HG03571 (cell line): ENCODE measurements at regions not wholly inside any gene's neighbourhood (a gene's known extent, or its start where the extent isn't known, plus 50 kb on each side); places are given as distances from the start of the nearest gene placed in this dataset.
A peak's percentile ranks its signal among the peaks of the same experiment; 100 is the strongest.

ENCODE experiments used
- ATAC-seq: cut with Tn5 transposase; IDR thresholded peaks from one replicate; pipeline ENCODE4 v1.9.1; 2021; ENCODE audit not compliant: unreplicated experiment

DNA sequence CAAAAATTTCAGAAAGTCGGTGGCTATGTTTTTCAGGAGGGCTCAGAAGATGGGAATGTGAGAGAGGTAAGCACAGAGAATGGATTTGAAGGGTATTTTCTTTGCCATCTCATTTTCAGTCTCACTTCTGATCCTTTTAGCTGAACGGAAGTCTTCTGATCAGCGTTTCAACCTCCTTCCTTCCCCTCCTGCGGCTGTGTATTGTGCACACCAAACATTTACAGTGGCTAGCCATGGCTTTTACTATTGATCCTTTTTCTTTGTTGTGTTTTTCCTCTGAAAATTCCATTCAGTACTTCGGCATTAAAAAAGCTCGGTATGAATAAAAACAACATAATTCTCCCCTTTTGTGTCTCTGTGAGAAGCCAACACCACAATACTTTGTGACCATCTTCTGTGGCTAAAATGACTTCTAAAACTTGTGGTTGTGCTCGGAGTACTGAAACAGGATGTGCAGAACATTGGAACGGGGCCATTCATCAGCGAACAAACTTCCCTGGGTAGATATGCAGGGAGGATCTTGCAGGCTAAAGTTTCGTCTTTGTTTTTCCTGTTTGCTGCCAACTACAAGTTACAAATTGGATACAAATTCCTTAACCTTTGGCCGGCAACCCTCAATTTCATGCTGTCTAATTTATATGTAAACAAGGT, 260.8 kb upstream of the FAM98A start:
- ATAC-seq, result no peak

DNA sequence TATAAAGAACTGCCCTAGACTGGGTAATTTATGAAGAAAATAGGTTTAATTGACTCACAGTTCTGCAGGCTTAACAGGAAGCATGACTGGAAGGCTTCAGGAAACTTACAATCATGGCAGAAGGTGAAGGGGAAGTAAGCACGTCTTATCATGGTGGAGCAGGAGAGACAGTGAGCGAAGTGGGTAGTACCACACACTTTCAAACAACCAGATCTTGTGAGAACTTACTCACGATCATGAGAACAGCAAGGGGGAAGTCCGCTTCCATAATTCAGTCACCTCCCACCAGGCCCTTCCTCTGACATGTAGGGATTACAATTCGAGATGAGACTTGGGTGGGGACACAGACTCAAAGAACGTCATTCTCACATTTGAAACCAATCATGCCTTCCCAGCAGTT, 260.1 kb upstream of the FAM98A start:
- ATAC-seq, result no peak

DNA sequence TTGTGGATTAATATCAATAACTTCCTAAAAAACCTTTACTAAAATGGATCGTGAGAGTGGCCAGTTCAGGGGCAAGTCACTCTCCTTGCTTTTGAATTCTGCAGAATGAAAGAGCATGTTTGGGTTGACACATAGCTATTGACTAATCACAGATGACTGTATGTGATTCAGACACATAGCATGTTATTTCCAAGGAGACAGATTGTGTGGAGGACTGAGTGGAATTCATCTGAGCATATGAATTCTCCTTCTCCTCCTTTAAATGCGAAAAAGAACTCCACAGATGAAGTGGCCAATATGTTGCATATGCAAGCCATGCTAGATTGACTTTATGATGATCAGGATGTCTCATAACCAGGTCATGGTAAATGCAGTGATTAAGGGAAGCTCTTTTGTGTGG, 249.4 kb upstream of the FAM98A start:
- no peak for ATAC-seq

DNA sequence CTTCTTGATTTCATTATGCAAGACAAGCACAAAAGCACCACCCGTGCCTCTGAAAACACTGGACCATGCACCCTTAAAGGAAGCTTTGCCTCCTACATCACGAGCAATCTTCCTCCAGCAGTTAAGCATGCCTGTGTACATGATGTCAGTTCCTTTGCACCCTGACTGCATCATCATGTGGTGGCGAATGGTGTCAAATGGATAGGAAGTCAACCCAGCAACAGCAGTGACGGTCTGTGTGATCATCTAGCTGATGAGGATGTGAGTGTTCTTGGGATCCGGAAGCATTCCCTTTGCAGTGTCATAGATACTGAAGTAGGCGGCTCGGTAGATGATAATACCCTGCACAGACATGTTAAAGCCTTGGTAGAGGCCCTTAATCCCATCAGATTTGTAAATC, 240.7 kb upstream of the FAM98A start:
- ATAC-seq, result no peak

DNA sequence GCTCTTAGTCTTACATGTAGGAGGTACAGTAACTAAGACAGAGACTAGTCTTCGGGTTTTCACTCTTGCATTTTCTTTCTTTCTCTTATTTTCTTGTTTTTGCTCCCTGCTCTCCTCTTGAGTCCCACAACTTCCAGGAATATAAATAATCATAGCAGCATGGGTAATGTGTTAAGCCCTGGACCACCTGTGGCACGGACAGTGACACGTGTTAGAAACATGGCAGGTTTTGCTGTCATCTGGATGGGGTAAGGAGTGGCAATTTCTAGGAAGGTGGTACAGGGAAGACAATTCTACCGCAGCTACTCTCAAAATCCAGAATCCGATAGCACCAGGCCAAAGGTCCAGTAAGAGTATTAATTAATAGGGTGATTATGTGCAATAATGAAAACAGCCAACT, 237.5 kb upstream of the FAM98A start:
- no peak for ATAC-seq

DNA sequence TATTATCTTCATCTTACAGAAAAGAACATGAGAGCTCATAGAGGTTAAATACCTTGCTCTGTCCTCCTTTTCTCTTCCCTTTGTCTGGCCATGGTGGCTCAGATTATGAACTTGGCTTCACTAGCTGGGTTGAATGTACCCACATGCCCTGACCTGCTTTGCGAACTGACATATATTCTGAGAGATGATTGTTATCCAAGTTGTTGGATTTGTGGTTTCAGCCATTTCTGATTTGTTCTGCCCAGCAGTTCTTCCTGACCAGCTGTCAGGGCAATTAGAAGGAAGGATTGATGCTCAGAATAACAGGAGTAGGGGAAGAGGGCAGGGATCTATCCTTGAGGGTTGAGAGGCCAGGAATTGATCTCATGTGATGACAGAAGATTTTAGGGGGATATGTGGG, 236.8 kb upstream of the FAM98A start:
- ATAC-seq, result no peak

DNA sequence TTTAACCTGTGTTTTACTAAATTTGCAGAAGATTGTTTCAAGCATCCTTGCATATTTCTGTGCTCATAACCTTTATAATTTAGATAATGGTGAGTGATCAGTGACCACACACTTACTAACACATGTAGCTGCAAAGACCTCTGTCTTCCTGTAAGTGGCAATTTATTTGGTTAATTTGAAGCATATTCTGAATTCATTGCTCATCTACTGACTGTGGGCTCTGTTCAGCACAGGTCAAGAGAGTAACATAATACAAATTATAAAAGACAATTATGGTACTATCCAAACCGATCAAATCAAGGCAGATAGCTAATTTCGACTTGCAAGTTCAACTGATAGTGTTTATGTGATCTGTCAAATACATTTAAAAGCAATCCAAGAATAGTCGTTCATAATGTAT, 223.9 kb upstream of the FAM98A start:
- no peak for ATAC-seq

DNA sequence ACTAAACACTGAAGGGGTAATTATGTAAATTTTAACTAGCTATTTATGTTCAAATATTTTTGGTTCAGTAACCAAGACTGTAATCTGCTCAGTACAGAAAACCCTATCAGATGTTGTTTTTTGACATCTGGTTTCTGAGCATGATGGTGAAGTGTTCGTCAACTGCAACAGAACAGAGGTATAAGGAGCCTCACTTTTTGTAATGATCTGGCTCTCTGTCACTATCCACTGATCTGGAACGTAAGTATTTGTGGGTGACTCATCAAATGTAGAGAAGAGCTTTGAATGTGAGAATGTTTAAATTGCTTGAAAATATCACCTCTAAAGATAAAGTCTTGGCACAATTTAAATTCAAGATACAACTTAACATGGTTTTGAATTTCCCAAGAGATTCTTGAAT, 213.6 kb upstream of the FAM98A start:
- ATAC-seq, result no peak

DNA sequence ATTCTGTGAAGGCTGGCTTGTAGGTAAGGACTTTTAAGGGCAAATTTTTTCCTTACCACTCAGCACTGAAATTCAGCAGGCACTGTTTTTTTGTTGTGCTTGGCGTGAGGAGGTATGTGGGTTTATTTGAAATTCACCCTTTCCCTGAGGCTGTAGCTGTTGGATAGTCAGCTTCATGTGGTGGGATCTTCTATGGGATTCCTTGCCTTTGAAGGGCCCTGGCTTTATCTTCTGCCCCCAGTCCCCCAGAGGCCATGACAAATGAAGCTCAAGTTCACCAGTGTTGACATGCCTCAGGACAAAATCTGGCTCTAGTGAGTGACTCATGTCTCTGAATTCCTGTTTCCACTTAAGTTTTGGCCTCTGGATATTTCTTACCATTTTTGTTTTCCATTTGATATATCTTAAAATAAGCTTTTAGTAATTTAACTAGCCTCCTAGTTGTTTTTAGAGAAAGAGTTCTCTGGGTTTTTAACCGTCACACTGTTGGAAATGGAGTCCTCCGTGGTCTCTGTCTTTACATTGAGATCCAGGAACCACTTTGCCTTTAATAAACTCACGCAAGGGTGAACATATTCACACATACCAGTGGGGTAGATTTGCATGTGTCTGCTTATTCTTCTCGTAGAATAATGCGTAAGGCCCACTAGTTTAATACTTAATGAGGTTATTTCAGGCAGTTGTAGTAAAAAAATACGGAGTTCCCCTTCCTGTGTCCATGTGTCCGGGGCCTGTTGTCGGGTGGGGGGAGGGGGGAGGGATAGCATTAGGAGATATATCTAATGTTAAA, 211.1 kb upstream of the FAM98A start:
- ATAC-seq, result no peak

DNA sequence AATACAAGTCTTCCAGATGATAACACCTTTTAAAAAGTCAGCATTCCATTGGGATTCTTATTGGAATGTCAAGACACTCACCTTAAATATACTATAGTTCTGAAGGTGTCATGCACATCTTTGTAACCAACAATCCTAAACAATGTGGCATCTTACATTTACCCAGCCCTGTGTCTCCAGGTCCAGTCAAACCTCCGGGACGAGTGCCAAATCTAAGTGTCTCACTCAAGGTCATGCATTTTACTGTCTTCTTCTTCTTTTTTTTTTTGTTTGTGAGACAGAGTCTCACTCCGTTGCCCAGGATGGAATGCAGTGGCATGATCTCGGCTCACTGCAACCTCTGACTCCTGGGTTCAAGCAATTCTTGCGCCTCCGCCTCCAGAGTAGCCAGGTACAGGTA, 206.9 kb upstream of the FAM98A start:
- no peak for ATAC-seq

DNA sequence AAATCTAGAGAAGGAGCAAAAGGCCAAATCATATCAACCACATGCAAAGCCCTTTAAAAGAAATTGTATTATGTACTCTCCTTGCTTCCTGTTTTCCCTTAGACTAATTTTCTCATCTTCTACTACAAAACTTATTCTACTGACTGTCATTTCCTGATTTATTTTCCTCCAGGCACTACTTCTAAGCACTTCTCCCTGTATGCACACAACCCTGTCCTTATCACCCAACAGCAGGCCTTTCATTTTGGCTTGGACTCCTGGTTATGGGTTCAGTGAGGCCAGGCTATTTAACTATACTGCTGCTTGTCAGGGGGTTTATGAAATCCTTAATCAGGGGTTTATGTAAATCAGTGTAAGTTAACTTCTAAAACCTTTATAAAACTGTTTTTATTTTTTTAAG, 205.1 kb upstream of the FAM98A start:
- no peak for ATAC-seq

DNA sequence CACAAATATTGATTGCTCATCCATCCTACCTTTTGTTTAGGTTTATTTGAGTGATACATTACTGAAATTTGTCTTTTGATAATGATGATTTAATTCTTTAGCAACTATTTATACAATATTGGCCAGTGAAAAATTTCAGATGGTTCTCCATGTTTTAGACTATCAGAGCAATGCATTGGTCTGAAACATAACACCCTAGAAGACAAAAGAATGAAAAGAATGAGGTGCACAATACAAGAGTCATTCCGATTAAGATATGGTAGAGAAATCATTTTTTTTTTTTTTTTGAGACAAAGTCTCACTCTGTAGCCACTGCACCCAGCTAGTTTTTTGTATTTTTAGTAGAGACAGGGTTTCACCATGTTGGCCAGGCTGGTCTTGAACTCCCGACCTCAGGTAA, 197.4 kb upstream of the FAM98A start:
- no peak for ATAC-seq

DNA sequence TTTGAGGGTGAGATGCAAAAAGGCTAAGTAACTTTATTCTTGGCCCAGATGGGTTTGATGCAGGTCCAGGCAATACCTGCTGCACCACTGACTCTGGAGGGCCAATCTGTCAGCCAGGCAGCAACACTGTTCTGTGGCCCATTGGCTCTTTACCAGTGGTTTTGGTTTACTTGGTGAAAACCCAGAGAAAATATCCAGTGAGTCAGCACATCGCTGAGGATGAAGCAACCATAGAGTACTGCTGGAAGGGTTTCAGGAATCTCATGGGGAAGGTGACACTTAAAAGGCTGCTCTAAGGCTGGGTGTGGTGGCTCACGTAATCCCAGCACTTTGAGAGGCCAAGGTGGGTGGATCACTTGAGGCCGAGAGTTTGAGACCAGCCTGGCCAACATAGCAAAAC, 192.5 kb upstream of the FAM98A start:
- ATAC-seq, result no peak

DNA sequence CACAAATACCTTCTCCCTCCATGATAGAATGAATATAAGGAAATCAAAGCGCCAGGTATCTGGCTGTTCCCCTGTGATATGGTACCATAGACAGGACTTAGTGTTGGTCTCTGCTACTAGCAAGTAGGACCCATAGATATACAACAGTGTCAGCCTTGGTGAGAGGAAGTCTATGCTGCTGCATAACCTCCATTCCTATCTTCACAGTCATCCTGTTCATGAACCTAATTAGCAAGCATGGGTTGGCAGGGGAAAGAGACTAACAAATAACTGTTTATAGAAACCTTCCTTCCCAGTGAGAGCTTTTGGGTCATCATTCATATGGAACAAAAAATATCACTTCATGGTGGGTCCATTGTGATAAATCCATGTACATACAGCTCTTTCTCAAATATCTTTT, 188.9 kb upstream of the FAM98A start:
- no peak for ATAC-seq

DNA sequence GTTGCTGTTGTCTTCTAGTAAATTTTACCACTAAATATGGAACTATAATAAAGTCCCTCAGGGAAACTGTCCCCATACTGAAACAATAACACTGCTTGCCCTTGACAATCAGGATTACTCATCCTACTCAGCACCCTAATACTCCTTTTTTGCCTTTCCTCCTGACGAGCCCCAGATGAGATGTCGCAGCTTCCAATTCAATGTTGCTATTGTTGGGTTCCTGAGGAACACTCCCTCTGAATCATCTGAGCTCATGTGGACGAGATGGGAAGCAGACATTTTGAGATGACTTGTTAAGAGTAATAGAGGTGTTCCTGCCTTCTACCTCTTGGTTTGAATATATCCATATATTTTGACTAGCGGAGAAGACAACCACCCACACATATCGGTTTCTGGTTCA, 187.8 kb upstream of the FAM98A start:
- no peak for ATAC-seq

DNA sequence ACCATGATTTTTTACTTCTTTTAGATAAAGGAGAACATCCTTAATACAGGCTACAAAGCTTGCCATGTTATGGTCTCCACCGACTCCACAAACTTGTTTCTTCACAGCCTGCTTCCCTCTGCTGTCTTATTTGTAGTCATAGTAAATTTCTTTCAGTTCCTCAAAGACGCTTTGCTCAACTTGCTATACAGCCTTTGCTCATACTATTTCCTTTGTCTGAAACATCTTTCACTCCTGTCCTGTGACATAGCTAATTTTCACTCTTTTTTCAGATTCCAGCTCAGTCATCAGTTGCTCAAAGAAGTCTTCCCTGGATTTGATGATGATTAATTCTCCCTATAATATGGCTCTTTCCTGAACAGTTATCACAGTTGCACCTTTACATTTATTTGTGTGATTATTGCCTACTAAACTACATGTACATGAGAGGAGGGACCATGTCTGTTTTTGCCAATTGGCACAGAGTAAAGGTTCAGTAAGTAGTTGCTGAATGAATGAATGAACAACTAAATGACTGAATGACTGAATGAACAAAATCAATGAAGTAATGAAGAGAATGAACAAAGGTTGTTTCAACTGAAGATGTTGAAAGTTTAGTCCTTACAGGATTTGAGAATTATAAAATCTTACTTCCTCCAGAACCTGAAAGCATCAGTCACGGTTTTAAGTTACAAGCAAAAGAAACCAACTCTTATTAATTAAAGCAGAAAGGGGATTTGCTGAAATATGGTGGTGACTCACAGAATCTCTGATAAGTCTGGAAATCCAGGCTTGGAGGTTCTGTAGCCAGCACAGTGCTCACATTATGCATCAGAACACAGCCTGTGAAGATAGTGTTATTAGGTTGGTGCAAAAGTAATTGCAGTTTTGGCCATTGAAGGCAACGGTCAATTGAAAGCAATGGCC, 186.4 kb upstream of the FAM98A start:
- ATAC-seq, result peak; percentile 82

DNA sequence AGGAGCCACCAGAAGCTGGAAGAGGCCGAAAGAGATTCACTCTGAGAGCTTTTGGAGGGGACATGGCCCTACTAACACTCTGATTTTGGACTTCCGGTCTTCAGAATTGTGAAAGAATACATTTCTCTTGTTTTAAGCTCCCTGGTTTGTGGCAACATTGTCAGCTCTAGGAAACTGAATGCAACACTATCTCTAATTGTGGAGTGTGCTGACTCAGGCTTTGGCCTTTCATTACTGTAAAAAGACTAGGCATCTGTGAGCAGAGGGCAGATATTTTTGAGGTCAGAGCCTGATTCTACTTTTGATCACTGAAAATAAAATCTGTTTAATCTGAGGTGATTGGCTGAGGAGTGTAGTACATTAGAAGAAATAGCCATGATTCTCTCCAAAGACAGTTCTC, 185.4 kb upstream of the FAM98A start:
- no peak for ATAC-seq

DNA sequence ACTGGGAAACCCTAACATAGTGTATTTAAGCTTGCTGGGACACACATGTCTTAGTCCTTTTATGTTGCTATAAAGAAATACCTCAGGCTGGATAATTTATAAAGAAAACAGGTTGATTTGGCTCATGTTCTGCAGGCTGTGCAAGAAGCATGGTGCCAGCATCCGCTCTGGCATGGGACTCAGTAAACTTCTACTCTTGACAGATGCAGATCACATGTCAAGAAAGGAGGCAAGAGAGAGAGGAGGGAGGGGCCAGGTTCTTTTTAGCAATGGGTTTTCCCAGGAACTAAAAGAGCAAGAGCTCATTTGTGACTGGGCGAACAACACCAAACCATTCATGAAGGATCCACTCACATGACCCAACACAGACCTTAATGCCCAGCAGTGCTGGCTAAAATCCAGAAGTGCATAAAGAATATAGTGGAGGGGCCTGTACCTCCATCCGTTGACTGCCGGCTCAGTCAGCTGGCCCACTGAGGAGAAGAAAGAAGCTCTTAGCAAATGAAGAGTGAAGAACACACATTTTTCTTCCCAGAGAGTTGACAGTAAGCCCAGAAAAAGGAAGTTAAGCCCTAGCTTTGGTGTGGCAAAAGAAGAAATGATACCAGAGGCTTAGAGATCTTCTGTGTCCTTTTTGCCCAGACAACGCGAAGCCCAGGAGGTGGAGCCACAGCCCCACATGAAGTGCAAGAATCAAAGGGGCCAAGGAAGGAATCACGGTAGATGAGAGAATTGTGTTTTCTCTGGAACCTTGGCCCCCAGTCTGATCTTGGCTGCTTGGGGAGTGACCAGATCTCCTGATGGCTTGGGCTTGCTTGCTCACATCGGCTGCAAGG, 183.5 kb upstream of the FAM98A start:
- ATAC-seq, result no peak

DNA sequence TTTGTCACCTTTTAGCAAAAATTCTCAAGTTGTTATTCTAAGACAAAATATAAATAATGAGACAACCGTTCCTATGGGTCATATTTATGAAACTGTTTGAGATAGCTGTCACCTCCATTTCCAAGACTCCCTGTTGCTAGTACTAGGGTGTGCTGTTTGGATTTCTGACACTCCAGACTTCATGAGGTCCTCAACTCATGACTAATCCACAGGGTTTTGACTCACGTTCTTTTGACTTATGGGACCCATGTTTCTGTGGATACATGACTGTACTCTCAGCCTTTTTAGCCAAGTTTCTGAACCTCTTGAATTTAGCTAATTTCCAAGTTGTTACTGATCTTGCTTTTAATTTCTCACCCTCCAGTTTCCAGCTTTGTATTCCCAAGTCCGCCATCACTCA, 178.7 kb upstream of the FAM98A start:
- ATAC-seq, result no peak

DNA sequence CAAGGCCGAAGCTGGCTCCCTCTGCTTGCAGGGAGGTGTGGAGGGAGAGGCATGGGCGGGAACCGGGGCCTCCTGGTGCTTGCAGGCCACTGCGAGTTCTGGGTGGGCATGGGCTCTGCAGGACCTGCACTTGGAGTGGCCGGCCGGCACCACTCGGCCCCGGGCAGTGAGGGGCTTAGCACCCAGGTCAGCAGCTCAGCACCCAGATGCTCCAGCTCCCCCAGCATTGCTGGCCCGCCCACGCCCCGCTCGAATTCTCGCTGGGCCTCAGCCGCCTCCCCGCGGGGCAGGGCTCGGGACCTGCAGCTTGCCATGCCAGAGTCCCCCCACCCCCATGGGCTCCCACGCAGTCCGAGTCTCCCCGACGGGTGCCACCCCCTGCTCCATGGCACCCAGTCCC, 176.2 kb upstream of the FAM98A start:
- no peak for ATAC-seq

DNA sequence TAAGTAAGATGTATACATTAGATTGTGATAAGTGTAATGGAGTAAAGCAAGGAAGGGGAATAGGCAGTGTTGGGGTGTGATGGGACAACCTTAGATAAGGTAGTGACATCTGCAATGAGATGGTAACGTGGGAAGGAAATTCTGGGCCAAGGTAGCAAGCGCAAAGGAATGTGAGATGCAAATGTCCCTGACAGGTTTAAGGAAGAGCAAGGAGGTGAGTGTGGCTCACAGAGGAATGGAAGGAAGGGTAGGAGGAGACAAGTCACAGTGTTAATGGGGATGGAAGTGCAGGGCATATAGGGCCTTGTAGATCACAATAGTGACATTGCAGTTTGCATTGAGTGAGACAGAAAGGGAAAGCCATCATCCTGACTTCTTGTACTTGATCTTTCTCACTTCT, 170.9 kb upstream of the FAM98A start:
- no peak for ATAC-seq
